GM20431 (cell line): ENCODE measurements at regions not wholly inside any gene's neighbourhood (a gene's known extent, or its start where the extent isn't known, plus 50 kb on each side); places are given as distances from the start of the nearest gene placed in this dataset.

Source experiments
- in situ Hi-C: fragments of 300-500 bp; cut with MseI, MboI; formaldehyde crosslinking; loops from one replicate; pipeline ENCODE4 v1.15.0; 2020; ENCODE audit warnings: low sequenced_read_pairs; ENCODE audit not compliant: unreplicated experiment

GRCh38 chr16:64738321-64738960 is 383.4 kb downstream of the CDH11 start:
- in situ Hi-C loops = no loop called here

- in situ Hi-C loops = no loop called here
Measured at GRCh38 chr16:64736857-64737256, 385.0 kb downstream of the CDH11 start.

- in situ Hi-C loops = no loop called here
Measured at GRCh38 chr16:64731891-64732290, 390.0 kb downstream of the CDH11 start.

- in situ Hi-C loops = no loop called here
Measured at GRCh38 chr16:64730261-64730660, 391.6 kb downstream of the CDH11 start.

GRCh38 chr16:64724339-64724738 is 397.5 kb downstream of the CDH11 start:
- in situ Hi-C loops = no loop called here

- in situ Hi-C loops = no loop called here
Measured at GRCh38 chr16:64718486-64718885, 403.4 kb downstream of the CDH11 start.

- in situ Hi-C loops = no loop called here
Measured at GRCh38 chr16:64717871-64718270, 404.0 kb downstream of the CDH11 start.

GRCh38 chr16:64715624-64716023 is 406.2 kb downstream of the CDH11 start:
- in situ Hi-C loops = no loop called here

GRCh38 chr16:64712026-64712425 is 409.8 kb downstream of the CDH11 start:
- in situ Hi-C loops = no loop called here

- in situ Hi-C loops = no loop called here
Measured at GRCh38 chr16:64711596-64711995, 410.3 kb downstream of the CDH11 start.

GRCh38 chr16:64711026-64711425 is 410.8 kb downstream of the CDH11 start:
- in situ Hi-C loops = no loop called here

GRCh38 chr16:64705443-64705842 is 416.4 kb downstream of the CDH11 start:
- in situ Hi-C loops = no loop called here

- in situ Hi-C loops = no loop called here
Measured at GRCh38 chr16:64704386-64704785, 417.5 kb downstream of the CDH11 start.

GRCh38 chr16:64702415-64702814 is 419.4 kb downstream of the CDH11 start:
- in situ Hi-C loops = no loop called here

GRCh38 chr16:64700628-64701027 is 421.2 kb downstream of the CDH11 start:
- in situ Hi-C loops = no loop called here

- in situ Hi-C loops = no loop called here
Measured at GRCh38 chr16:64696866-64697265, 425.0 kb downstream of the CDH11 start.

- in situ Hi-C loops = no loop called here
Measured at GRCh38 chr16:64695684-64696083, 426.2 kb downstream of the CDH11 start.

GRCh38 chr16:64693946-64694345 is 427.9 kb downstream of the CDH11 start:
- in situ Hi-C loops = no loop called here

- in situ Hi-C loops = no loop called here
Measured at GRCh38 chr16:64687786-64688185, 434.1 kb downstream of the CDH11 start.

- in situ Hi-C loops = no loop called here
Measured at GRCh38 chr16:64687123-64687522, 434.7 kb downstream of the CDH11 start.

- in situ Hi-C loops = no loop called here
Measured at GRCh38 chr16:64679976-64680690, 441.7 kb downstream of the CDH11 start.

- in situ Hi-C loops = no loop called here
Measured at GRCh38 chr16:64669573-64669972, 452.3 kb downstream of the CDH11 start.
